CD4-positive, alpha-beta T cell (primary cell): ENCODE measurements at regions not wholly inside any gene's neighbourhood (a gene's known extent, or its start where the extent isn't known, plus 50 kb on each side); places are given as distances from the start of the nearest gene placed in this dataset.

Source experiments
- ATAC-seq: fragments of 200-7000 bp; cut with Tn5 transposase; one replicate; pipeline ENCODE4 v1.10.0; 2022; ENCODE audit warnings: mild to moderate bottlenecking; ENCODE audit not compliant: poor library complexity
- CTCF ChIA-PET: fragments of 350-600 bp; sonication (Branson Sonifier 250); formaldehyde crosslinking; loops from one replicate; lab custom pipeline; 2021; ENCODE audit warnings: antibody characterized with exemption, inconsistent platforms; lab: Charles Lee
- POLR2A ChIA-PET: fragments of 350-600 bp; sonication (Branson Sonifier 250); formaldehyde crosslinking; loops from one replicate; lab custom pipeline; 2021; ENCODE audit warnings: antibody characterized with exemption, inconsistent platforms; lab: Charles Lee
- DNase-seq, 14 experiments: peaks; one replicate each; pipeline ENCODE4 v3.0.0-alpha.2; 2013 to 2020; ENCODE audit warnings: mixed read lengths in 2 of 14
- H3K27ac ChIP-seq, 2 donors: one replicate each; pipeline versions ENCODE4 v1.5.1 to v1.7.0; 2013; ENCODE audit warnings: low read length in 2 of 2, low read depth in 1 of 2, mild to moderate bottlenecking in 1 of 2
- H3K27me3 ChIP-seq, 2 experiments: 1 replicate in 1 of 2; 2 replicates in 1 of 2; pipeline versions ENCODE4 v1.6.1 to v1.7.0; 2013; ENCODE audit warnings: low read length in 2 of 2, control low read depth in 1 of 2, mild to moderate bottlenecking in 1 of 2, moderate library complexity in 1 of 2; ENCODE audit not compliant: insufficient read depth in 2 of 2, control insufficient read depth in 1 of 2
- H3K36me3 ChIP-seq: one replicate; pipeline ENCODE4 v1.6.1; 2013; ENCODE audit warnings: low read length, control low read depth; ENCODE audit not compliant: insufficient read depth
- H3K4me1 ChIP-seq: one replicate; pipeline ENCODE4 v1.6.1; 2013; ENCODE audit warnings: low read length, control low read depth; ENCODE audit not compliant: insufficient read depth
- H3K4me3 ChIP-seq: one replicate; pipeline ENCODE4 v1.5.1; 2013; ENCODE audit warnings: mild to moderate bottlenecking, low read length, moderate library complexity
- H3K9me3 ChIP-seq, 2 experiments: 1 replicate in 1 of 2; 2 replicates in 1 of 2; pipeline versions ENCODE4 v1.6.1 to v1.7.0; 2013; ENCODE audit warnings: low read length in 2 of 2, mild to moderate bottlenecking in 2 of 2, control low read depth in 1 of 2, moderate library complexity in 1 of 2; ENCODE audit not compliant: control insufficient read depth in 1 of 2, insufficient read depth in 1 of 2
- H3K27ac Mint-ChIP-seq: one replicate; pipeline ENCODE4 v1.8.0; 2020; ENCODE audit warnings: mixed read lengths
- H3K27me3 Mint-ChIP-seq: one replicate; pipeline ENCODE4 v1.8.0; 2021; ENCODE audit warnings: mixed read lengths
- H3K36me3 Mint-ChIP-seq: one replicate; pipeline ENCODE4 v1.8.0; 2021; ENCODE audit warnings: low read depth, mixed read lengths
- H3K4me1 Mint-ChIP-seq: one replicate; pipeline ENCODE4 v1.8.0; 2021; ENCODE audit warnings: low read depth, mixed read lengths
- H3K4me3 Mint-ChIP-seq: one replicate; pipeline ENCODE4 v1.8.0; 2020; ENCODE audit warnings: mild to moderate bottlenecking, mixed read lengths
- H3K9me3 Mint-ChIP-seq: one replicate; pipeline ENCODE4 v1.8.0; 2020; ENCODE audit warnings: mixed read lengths
- intact Hi-C, 2 experiments: fragments of 100-400 bp; cut with DNase I in 1 of 2; cut with micrococcal nuclease in 1 of 2; formaldehyde crosslinking; loops; one replicate each; pipeline versions ENCODE4 v1.15.1 to v1.9.0; 2023 to 2025; cut with DNase I, micrococcal nuclease
- TF ChIP-seq, protein P1 (sequence below): fragments of 200-600 bp; IDR thresholded peaks from one replicate; pipeline ENCODE4 v1.8.0; 2022; ENCODE audit warnings: antibody characterized with exemption, mild to moderate bottlenecking

DNA sequence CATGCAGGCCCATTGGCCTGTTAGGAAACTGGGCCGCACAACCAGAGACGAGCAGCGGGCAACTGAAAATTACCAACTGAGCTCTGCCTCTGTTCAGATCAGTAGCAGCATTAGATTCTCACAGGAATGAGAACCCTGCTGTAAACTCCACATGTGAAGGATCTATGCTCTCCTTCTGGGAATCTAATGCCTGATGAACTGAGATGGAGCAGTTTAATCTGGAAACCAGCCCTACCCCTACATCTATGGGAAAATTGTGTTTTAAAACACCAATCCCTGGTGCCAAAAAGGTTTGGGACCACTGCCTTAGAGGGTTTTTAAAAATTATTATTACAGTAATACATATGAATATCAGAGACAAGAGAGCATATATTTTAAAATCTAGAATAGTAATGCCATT, 1144.5 kb downstream of the FSCB start:
- TF ChIP-seq, protein P1, sequence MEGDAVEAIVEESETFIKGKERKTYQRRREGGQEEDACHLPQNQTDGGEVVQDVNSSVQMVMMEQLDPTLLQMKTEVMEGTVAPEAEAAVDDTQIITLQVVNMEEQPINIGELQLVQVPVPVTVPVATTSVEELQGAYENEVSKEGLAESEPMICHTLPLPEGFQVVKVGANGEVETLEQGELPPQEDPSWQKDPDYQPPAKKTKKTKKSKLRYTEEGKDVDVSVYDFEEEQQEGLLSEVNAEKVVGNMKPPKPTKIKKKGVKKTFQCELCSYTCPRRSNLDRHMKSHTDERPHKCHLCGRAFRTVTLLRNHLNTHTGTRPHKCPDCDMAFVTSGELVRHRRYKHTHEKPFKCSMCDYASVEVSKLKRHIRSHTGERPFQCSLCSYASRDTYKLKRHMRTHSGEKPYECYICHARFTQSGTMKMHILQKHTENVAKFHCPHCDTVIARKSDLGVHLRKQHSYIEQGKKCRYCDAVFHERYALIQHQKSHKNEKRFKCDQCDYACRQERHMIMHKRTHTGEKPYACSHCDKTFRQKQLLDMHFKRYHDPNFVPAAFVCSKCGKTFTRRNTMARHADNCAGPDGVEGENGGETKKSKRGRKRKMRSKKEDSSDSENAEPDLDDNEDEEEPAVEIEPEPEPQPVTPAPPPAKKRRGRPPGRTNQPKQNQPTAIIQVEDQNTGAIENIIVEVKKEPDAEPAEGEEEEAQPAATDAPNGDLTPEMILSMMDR, result no peak
- POLR2A ChIA-PET, result no interaction called here
- no peaks in the 10 kb centered on the region for H3K36me3 Mint-ChIP-seq
- H3K4me3 Mint-ChIP-seq, result no peak overlapping the region
- Histone ChIP-seq H3K4me3 (no peak overlapping the region), H3K4me1 (no peaks in the 10 kb centered on the region), H3K27me3 (no peaks in the 10 kb centered on the region), H3K9me3 (peaks cover 0 to 15% of the 10 kb centered on the region in 2 experiments), H3K36me3 (no peaks in the 10 kb centered on the region), H3K27ac (no peak overlapping the region)
- H3K27ac Mint-ChIP-seq, result no peak overlapping the region
- no peaks in the 10 kb centered on the region for H3K4me1 Mint-ChIP-seq
- CTCF ChIA-PET, result no interaction called here
- DNase-seq (no peak), ATAC-seq (no peak)
- intact Hi-C loops, result no loop called here
- H3K9me3 Mint-ChIP-seq, result peaks cover 3% of the 10 kb centered on the region
- no peaks in the 10 kb centered on the region for H3K27me3 Mint-ChIP-seq

GRCh38 chr14:43361751-43362150, 1145.3 kb downstream of the FSCB start:
- ATAC-seq, result no peak
- POLR2A ChIA-PET, result no interaction called here
- no peak overlapping the region for H3K27ac ChIP-seq
- CTCF ChIA-PET, result no interaction called here
- no peaks in the 10 kb centered on the region for H3K4me1 ChIP-seq
- Mint-ChIP-seq H3K4me3 (no peak overlapping the region), H3K9me3 (peaks cover 3% of the 10 kb centered on the region), H3K27me3 (no peaks in the 10 kb centered on the region), H3K36me3 (no peaks in the 10 kb centered on the region), H3K27ac (no peak overlapping the region), H3K4me1 (no peaks in the 10 kb centered on the region)
- no peaks in the 10 kb centered on the region for H3K36me3 ChIP-seq
- intact Hi-C loops, result no loop called here
- TF ChIP-seq, protein P1, result no peak
- no peaks in the 10 kb centered on the region for H3K27me3 ChIP-seq
- no peak for DNase-seq
- peaks cover 0 to 15% of the 10 kb centered on the region in 2 experiments for H3K9me3 ChIP-seq
- H3K4me3 ChIP-seq, result no peak overlapping the region

GRCh38 chr14:43360239-43360638, 1146.8 kb downstream of the FSCB start:
- Mint-ChIP-seq H3K9me3 (peaks cover 3% of the 10 kb centered on the region), H3K4me1 (no peaks in the 10 kb centered on the region), H3K27me3 (no peaks in the 10 kb centered on the region), H3K27ac (no peak overlapping the region), H3K36me3 (no peaks in the 10 kb centered on the region), H3K4me3 (no peak overlapping the region)
- no peak overlapping the region for H3K27ac ChIP-seq
- intact Hi-C loops, result no loop called here
- TF ChIP-seq, protein P1, result no peak
- CTCF ChIA-PET, result no interaction called here
- H3K4me1 ChIP-seq, result no peaks in the 10 kb centered on the region
- POLR2A ChIA-PET, result no interaction called here
- H3K4me3 ChIP-seq, result no peak overlapping the region
- ATAC-seq (no peak), DNase-seq (no peak)
- no peaks in the 10 kb centered on the region for H3K36me3 ChIP-seq
- H3K9me3 ChIP-seq, result peaks cover 0 to 15% of the 10 kb centered on the region in 2 experiments
- H3K27me3 ChIP-seq, result no peaks in the 10 kb centered on the region
